Tibial artery (tissue), 4 donors: ENCODE measurements at regions not wholly inside any gene's neighbourhood (a gene's known extent, or its start where the extent isn't known, plus 50 kb on each side); places are given as distances from the start of the nearest gene placed in this dataset.
"Not testable (repeated sequence)": the region's sequence is repeated elsewhere in the genome, so short reads cannot be mapped to it uniquely, and the experiment has no call there.

Experiments
- DNase-seq, 2 donors: peaks; one replicate each; pipeline ENCODE4 v3.0.0-alpha.2; 2019
- H3K27ac ChIP-seq, 2 donors: fragments of 200-600 bp; sonication (generic) in 1 of 2; 1 replicate in 1 of 2; 2 replicates in 1 of 2; pipeline ENCODE4 v1.5.1; 2018 to 2019; ENCODE audit warnings: mild to moderate bottlenecking in 1 of 2
- H3K27me3 ChIP-seq, 2 donors: fragments of 200-600 bp; sonication (generic) in 1 of 2; one replicate each; pipeline versions ENCODE4 v1.5.1 to v1.6.0; 2016 to 2019
- H3K36me3 ChIP-seq, 3 donors: fragments of 200-600 bp; sonication (generic) in 2 of 3; one replicate each; pipeline ENCODE4 v1.5.1; 2016 to 2019; ENCODE audit warnings: mild to moderate bottlenecking in 2 of 3
- H3K4me1 ChIP-seq, 4 donors: fragments of 200-600 bp; sonication (generic) in 2 of 4; 1 replicate in 3 of 4; 2 replicates in 1 of 4; pipeline ENCODE4 v1.5.1; 2016 to 2019
- H3K4me3 ChIP-seq, 2 donors: fragments of 200-600 bp; sonication (generic) in 1 of 2; 1 replicate in 1 of 2; 2 replicates in 1 of 2; pipeline ENCODE4 v1.5.1; 2018 to 2019; ENCODE audit warnings: mild to moderate bottlenecking in 2 of 2
- H3K9me3 ChIP-seq, 3 donors: fragments of 200-600 bp; sonication (generic) in 1 of 3; one replicate each; pipeline ENCODE4 v1.5.1; 2016 to 2019
- CTCF ChIP-seq, 2 experiments: fragments of 200-600 bp in 1 of 2; fragments of 450-650 bp in 1 of 2; IDR thresholded peaks; one replicate each; pipeline ENCODE4 v1.5.1; 2017 to 2019; ENCODE audit warnings: antibody characterized with exemption in 2 of 2, mild to moderate bottlenecking in 1 of 2, moderate library complexity in 1 of 2
- intact Hi-C: fragments of 100-400 bp; cut with DNase I; formaldehyde crosslinking; loops from one replicate; pipeline ENCODE4 v1.15.0; 2023; ENCODE audit warnings: low total_unique reads

- DNase-seq = no peak
- Histone ChIP-seq H3K27ac (no peak overlapping the region), H3K4me1 (no peaks in the 10 kb centered on the region), H3K9me3 (no peaks in the 10 kb centered on the region), H3K36me3 (no peaks in the 10 kb centered on the region), H3K27me3 (no peaks in the 10 kb centered on the region), H3K4me3 (no peak overlapping the region)
- TF ChIP-seq CTCF (IDR thresholded peaks at IDR 0.05) = no peak
- intact Hi-C loops = no loop called here
Observed at GRCh38 chr6:67916399-67916798, 718.7 kb upstream of the ADGRB3 start.

- no peak for DNase-seq
- Histone ChIP-seq H3K4me3 (no peak overlapping the region), H3K36me3 (no peaks in the 10 kb centered on the region), H3K9me3 (no peaks in the 10 kb centered on the region), H3K27me3 (no peaks in the 10 kb centered on the region), H3K27ac (no peak overlapping the region), H3K4me1 (no peaks in the 10 kb centered on the region)
- TF ChIP-seq CTCF (IDR thresholded peaks at IDR 0.05) = no peak
- intact Hi-C loops = no loop called here
Observed at GRCh38 chr6:67914419-67914818, 720.7 kb upstream of the ADGRB3 start.

- no peak overlapping the region for H3K27ac ChIP-seq
- no peaks in the 10 kb centered on the region for H3K4me1 ChIP-seq
- H3K36me3 ChIP-seq = no peaks in the 10 kb centered on the region
- TF ChIP-seq CTCF (IDR thresholded peaks at IDR 0.05) = no peak
- no peak for DNase-seq
- no peaks in the 10 kb centered on the region for H3K9me3 ChIP-seq
- no peak overlapping the region for H3K4me3 ChIP-seq
- intact Hi-C loops = no loop called here
- H3K27me3 ChIP-seq = no peaks in the 10 kb centered on the region
Observed at GRCh38 chr6:67909354-67909753, 725.7 kb upstream of the ADGRB3 start.

- Histone ChIP-seq H3K27ac (no peak overlapping the region), H3K27me3 (no peaks in the 10 kb centered on the region), H3K4me1 (no peaks in the 10 kb centered on the region), H3K4me3 (no peak overlapping the region), H3K36me3 (no peaks in the 10 kb centered on the region), H3K9me3 (no peaks in the 10 kb centered on the region)
- intact Hi-C loops = no loop called here
- no peak for DNase-seq
- TF ChIP-seq CTCF (IDR thresholded peaks at IDR 0.05) = no peak
Observed at GRCh38 chr6:67908379-67908778, 726.7 kb upstream of the ADGRB3 start.

- H3K27ac ChIP-seq, H3K36me3 ChIP-seq, H3K4me3 ChIP-seq, DNase-seq, H3K4me1 ChIP-seq, intact Hi-C loops, H3K27me3 ChIP-seq, H3K9me3 ChIP-seq: not testable (repeated sequence)
Observed at GRCh38 chr6:67904735-67905134, 730.3 kb upstream of the ADGRB3 start.

- Histone ChIP-seq H3K27me3 (no peaks in the 10 kb centered on the region), H3K4me1 (no peaks in the 10 kb centered on the region), H3K36me3 (no peaks in the 10 kb centered on the region), H3K27ac (no peak overlapping the region), H3K9me3 (no peaks in the 10 kb centered on the region), H3K4me3 (no peak overlapping the region)
- no peak for TF ChIP-seq CTCF (IDR thresholded peaks at IDR 0.05)
- intact Hi-C loops = no loop called here
- DNase-seq = no peak
Observed at GRCh38 chr6:67898875-67899274, 736.2 kb upstream of the ADGRB3 start.
